ENCODE measurements at regions not wholly inside any gene's neighbourhood (a gene's known extent, or its start where the extent isn't known, plus 50 kb on each side); places are given as distances from the start of the nearest gene placed in this dataset.
"Not testable (repeated sequence)": the region's sequence is repeated elsewhere in the genome, so short reads cannot be mapped to it uniquely, and the experiment has no call there.

- no peak for DNase-seq
Observed at GRCh38 chrX:7637066-7637465, 205.9 kb upstream of the VCX start.

GRCh38 chrX:7635604-7636003, 207.4 kb upstream of the VCX start:
- DNase-seq, result no peak

- no peak for DNase-seq
Observed at GRCh38 chrX:7620560-7620959, 222.4 kb upstream of the VCX start.

GRCh38 chrX:7617994-7618393, 225.0 kb upstream of the VCX start:
- DNase-seq, result no peak

- peak; percentile 85 for DNase-seq
Observed at GRCh38 chrX:7614616-7615015, 228.4 kb upstream of the VCX start.

GRCh38 chrX:7608625-7609024, 234.3 kb upstream of the VCX start:
- DNase-seq, result not testable (repeated sequence)

GRCh38 chrX:7606039-7606652, 236.8 kb upstream of the VCX start:
- DNase-seq, result no peak

- DNase-seq, result no peak
Observed at GRCh38 chrX:7603387-7603786, 239.6 kb upstream of the VCX start.

GRCh38 chrX:7596822-7597221, 246.1 kb upstream of the VCX start:
- DNase-seq, result no peak

GRCh38 chrX:7593370-7593769, 249.6 kb upstream of the VCX start:
- not testable (repeated sequence) for DNase-seq

GRCh38 chrX:7586126-7586525, 256.8 kb upstream of the VCX start:
- DNase-seq, result no peak

- DNase-seq, result peak; percentile 44
Observed at GRCh38 chrX:7582191-7582590, 260.8 kb upstream of the VCX start.

GRCh38 chrX:7580127-7580526, 262.8 kb upstream of the VCX start:
- DNase-seq, result no peak

- DNase-seq, result no peak
Observed at GRCh38 chrX:7574325-7574724, 268.6 kb upstream of the VCX start.

GRCh38 chrX:7570432-7571029, 272.4 kb upstream of the VCX start:
- DNase-seq, result no peak

GRCh38 chrX:7568597-7568996, 274.4 kb upstream of the VCX start:
- no peak for DNase-seq

GRCh38 chrX:7568130-7568529, 274.8 kb upstream of the VCX start:
- DNase-seq, result no peak

- no peak for DNase-seq
Observed at GRCh38 chrX:7552760-7553159, 290.2 kb upstream of the VCX start.

- DNase-seq, result no peak
Observed at GRCh38 chrX:7546551-7547080, 296.4 kb upstream of the VCX start.

GRCh38 chrX:7545564-7545963, 297.4 kb upstream of the VCX start:
- DNase-seq, result no peak

GRCh38 chrX:7542587-7543380, 300.2 kb upstream of the VCX start:
- DNase-seq, result no peak

GRCh38 chrX:7522860-7523259, 320.1 kb upstream of the VCX start:
- no peak for DNase-seq

- DNase-seq, result no peak
Observed at GRCh38 chrX:7515681-7516413, 327.1 kb upstream of the VCX start.
